ENCODE measurements at regions not wholly inside any gene's neighbourhood (a gene's known extent, or its start where the extent isn't known, plus 50 kb on each side); places are given as distances from the start of the nearest gene placed in this dataset.

GRCh38 chrX:39196192-39197102 lies 395.2 kb downstream of the MID1IP1 start:
- in situ Hi-C loops (cut with HindIII; ENCODE audit: low sequenced_read_pairs): no loop called here
- peak; percentile 59 for DNase-seq (ENCODE audit: low read depth, low spot score)
- TF ChIP-seq CTCF (IDR thresholded peaks at IDR 0.05; ENCODE audit: low read depth, low read length): no peak
- H3K4me3 ChIP-seq (ENCODE audit: low read depth, low read length): no peak overlapping the region

- in situ Hi-C loops (cut with HindIII; ENCODE audit: low sequenced_read_pairs): no loop called here
- no peak for DNase-seq (ENCODE audit: low read depth, low spot score)
- TF ChIP-seq CTCF (IDR thresholded peaks at IDR 0.05; ENCODE audit: low read depth, low read length): no peak
- H3K4me3 ChIP-seq (ENCODE audit: low read depth, low read length): no peak overlapping the region
These were observed 398.2 kb downstream of the MID1IP1 start for GRCh38 chrX:39199429-39199828.

- no peak overlapping the region for H3K4me3 ChIP-seq (ENCODE audit: low read depth, low read length)
- in situ Hi-C loops (cut with HindIII; ENCODE audit: low sequenced_read_pairs): no loop called here
- peak; percentile 17 for DNase-seq (ENCODE audit: low read depth, low spot score)
- no peak for TF ChIP-seq CTCF (IDR thresholded peaks at IDR 0.05; ENCODE audit: low read depth, low read length)
These were observed 400.2 kb downstream of the MID1IP1 start for GRCh38 chrX:39201305-39201990.

GRCh38 chrX:39202641-39203040 lies 401.4 kb downstream of the MID1IP1 start:
- no peak for DNase-seq (ENCODE audit: low read depth, low spot score)
- no peak for TF ChIP-seq CTCF (IDR thresholded peaks at IDR 0.05; ENCODE audit: low read depth, low read length)
- H3K4me3 ChIP-seq (ENCODE audit: low read depth, low read length): no peak overlapping the region
- in situ Hi-C loops (cut with HindIII; ENCODE audit: low sequenced_read_pairs): no loop called here

- no peak for DNase-seq (ENCODE audit: low read depth, low spot score)
- no peak for TF ChIP-seq CTCF (IDR thresholded peaks at IDR 0.05; ENCODE audit: low read depth, low read length)
- in situ Hi-C loops (cut with HindIII; ENCODE audit: low sequenced_read_pairs): no loop called here
- H3K4me3 ChIP-seq (ENCODE audit: low read depth, low read length): no peak overlapping the region
These were observed 402.2 kb downstream of the MID1IP1 start for GRCh38 chrX:39203427-39203826.

- no peak for TF ChIP-seq CTCF (IDR thresholded peaks at IDR 0.05; ENCODE audit: low read depth, low read length)
- H3K4me3 ChIP-seq (ENCODE audit: low read depth, low read length): no peak overlapping the region
- in situ Hi-C loops (cut with HindIII; ENCODE audit: low sequenced_read_pairs): no loop called here
- no peak for DNase-seq (ENCODE audit: low read depth, low spot score)
These were observed 403.1 kb downstream of the MID1IP1 start for GRCh38 chrX:39204353-39204752.
